ENCODE measurements at regions not wholly inside any gene's neighbourhood (a gene's known extent, or its start where the extent isn't known, plus 50 kb on each side); places are given as distances from the start of the nearest gene placed in this dataset.
"Not testable (repeated sequence)": the region's sequence is repeated elsewhere in the genome, so short reads cannot be mapped to it uniquely, and the experiment has no call there.

DNA sequence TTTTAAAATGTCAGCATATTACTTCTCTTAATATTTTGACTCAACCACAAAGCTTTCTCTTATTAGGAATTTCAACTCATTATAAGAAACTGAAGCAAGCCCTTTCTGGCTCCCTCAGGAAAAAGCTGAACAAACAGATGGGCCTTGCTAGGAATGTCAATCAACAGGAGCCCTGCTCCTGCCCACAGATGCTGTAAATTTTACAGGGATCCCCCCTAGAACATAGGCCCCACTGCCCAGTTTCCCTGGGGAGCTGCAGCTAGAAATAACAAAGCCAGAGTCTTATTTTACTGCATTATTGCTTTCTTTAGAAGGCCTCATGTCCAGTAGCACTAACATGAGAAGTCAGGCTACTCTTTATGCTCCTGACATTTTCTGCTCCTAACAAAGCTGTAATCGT lies 103.8 kb downstream of the PCSK1 start:
- no peaks in the 10 kb centered on the region for H3K9me3 Mint-ChIP-seq
- no peaks in the 10 kb centered on the region for H3K36me3 Mint-ChIP-seq (ENCODE audit: low read depth)
- no peak overlapping the region for H3K27ac Mint-ChIP-seq
- H3K4me1 Mint-ChIP-seq (ENCODE audit: low read depth) = peaks cover 16% of the 10 kb centered on the region
- no peak overlapping the region for H3K4me3 Mint-ChIP-seq
- H3K27me3 Mint-ChIP-seq = peaks cover 47% of the 10 kb centered on the region
- no peak for DNase-seq

DNA sequence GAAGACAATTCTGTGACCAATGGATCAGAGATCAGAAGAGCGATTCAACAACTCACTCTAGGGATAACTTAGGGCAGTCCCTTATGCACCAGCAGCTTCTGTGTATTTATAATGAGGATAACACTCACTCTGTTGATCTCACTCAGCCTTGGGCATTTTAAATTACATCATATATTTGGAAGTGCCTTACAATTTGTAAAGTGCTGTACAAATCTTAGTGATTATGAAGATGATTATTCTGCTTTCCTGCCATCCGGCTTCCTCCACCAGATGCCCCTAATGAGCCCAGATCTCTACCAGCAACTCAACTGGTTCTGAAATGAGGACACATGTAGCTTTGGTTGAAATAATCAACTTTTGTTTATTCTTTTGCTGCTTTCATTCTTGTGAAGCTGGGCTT lies 105.3 kb downstream of the PCSK1 start:
- Mint-ChIP-seq H3K27ac (no peak overlapping the region), H3K4me3 (no peak overlapping the region), H3K4me1 (ENCODE audit: low read depth) (peaks cover 16% of the 10 kb centered on the region), H3K36me3 (ENCODE audit: low read depth) (no peaks in the 10 kb centered on the region), H3K9me3 (no peaks in the 10 kb centered on the region), H3K27me3 (peaks cover 39% of the 10 kb centered on the region)
- DNase-seq = no peak

DNA sequence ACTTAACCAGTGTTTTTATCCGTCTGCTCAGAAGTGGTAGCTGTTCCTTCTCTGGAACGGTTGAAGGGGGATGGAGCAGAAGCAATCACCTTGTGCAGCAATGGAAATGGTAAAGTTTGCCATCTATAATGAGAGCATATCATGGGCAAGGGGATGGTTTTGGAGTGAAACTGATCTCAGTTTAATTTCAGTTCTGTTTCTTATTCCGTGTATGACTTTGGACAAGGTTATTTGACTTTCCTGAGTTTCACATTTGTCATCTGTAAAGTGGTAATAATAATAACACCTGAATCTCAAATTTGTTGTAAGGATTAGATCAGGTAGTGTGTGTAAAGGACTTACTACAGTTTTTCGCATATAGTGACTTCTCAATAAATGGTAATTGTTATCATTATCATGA lies 106.1 kb downstream of the PCSK1 start:
- no peaks in the 10 kb centered on the region for H3K9me3 Mint-ChIP-seq
- no peaks in the 10 kb centered on the region for H3K36me3 Mint-ChIP-seq (ENCODE audit: low read depth)
- no peak overlapping the region for H3K4me3 Mint-ChIP-seq
- peaks cover 16% of the 10 kb centered on the region for H3K4me1 Mint-ChIP-seq (ENCODE audit: low read depth)
- peaks cover 34% of the 10 kb centered on the region for H3K27me3 Mint-ChIP-seq
- DNase-seq = no peak
- H3K27ac Mint-ChIP-seq = no peak overlapping the region

DNA sequence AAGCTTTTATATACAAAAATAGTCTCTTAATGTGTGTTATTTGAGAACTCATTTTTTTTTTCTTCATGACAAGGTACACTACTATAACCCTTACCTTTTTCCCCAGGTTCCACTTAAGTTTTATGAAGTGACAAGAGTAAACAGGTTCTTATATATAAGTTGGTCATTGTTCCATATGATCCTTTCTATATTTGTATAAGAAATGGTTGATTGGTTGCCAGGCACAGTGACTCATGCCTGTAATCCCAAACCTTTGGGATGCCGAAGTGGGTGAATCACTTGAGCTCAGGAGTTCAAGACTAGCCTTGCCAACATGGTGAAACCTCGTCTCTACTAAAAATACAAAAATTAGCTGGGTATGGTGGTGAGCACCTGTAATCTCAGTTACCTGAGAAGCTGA lies 108.3 kb downstream of the PCSK1 start:
- peaks cover 19% of the 10 kb centered on the region for H3K27me3 Mint-ChIP-seq
- H3K27ac Mint-ChIP-seq = no peak overlapping the region
- no peaks in the 10 kb centered on the region for H3K36me3 Mint-ChIP-seq (ENCODE audit: low read depth)
- H3K4me3 Mint-ChIP-seq = no peak overlapping the region
- peaks cover 2% of the 10 kb centered on the region for H3K4me1 Mint-ChIP-seq (ENCODE audit: low read depth)
- DNase-seq = no peak
- H3K9me3 Mint-ChIP-seq = no peaks in the 10 kb centered on the region

DNA sequence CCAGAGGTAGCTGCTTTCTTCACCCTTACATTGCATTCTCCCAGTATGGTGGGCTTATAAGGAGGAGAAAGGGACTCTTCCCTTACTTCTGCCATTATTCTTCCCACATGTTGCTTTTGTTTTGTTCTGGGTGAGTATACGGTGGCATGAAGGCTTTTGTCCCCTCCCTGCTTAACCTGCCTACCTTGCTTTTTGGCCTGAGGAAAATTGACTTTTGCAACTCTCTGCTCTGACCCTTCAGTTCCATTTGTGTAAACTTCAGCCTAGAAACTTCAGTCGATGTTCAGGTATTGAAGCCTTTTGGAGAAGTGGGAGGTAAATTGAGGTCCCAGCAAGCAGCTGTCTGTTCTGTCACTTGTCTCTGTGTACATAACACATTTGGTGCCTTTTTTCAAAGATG lies 110.2 kb downstream of the PCSK1 start:
- Mint-ChIP-seq H3K27ac (no peak overlapping the region), H3K36me3 (ENCODE audit: low read depth) (no peaks in the 10 kb centered on the region), H3K9me3 (no peaks in the 10 kb centered on the region), H3K27me3 (peaks cover 17% of the 10 kb centered on the region), H3K4me1 (ENCODE audit: low read depth) (no peaks in the 10 kb centered on the region), H3K4me3 (no peak overlapping the region)
- DNase-seq = no peak

DNA sequence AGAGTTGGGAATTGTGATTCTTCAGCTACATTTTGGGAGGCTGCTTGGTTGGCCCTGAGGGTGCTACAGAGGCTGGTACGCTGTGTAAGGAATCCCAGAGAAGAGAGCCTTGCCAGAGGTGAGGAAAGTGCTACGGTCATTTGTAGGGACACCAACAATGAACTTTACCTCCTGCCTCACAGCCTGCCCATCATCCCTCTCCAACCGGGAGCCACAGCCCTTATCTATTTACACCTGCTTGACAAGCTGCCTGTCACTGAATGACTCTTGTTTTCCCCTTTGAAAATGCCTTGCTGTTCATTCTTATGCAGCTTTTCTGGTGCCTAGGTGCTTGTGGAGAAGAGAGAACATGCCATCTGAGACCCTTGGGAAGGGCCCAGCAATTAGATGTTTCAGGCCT lies 110.8 kb downstream of the PCSK1 start:
- no peak overlapping the region for H3K27ac Mint-ChIP-seq
- no peak for DNase-seq
- H3K27me3 Mint-ChIP-seq = peaks cover 10% of the 10 kb centered on the region
- H3K36me3 Mint-ChIP-seq (ENCODE audit: low read depth) = no peaks in the 10 kb centered on the region
- no peak overlapping the region for H3K4me3 Mint-ChIP-seq
- no peaks in the 10 kb centered on the region for H3K9me3 Mint-ChIP-seq
- H3K4me1 Mint-ChIP-seq (ENCODE audit: low read depth) = no peaks in the 10 kb centered on the region

DNA sequence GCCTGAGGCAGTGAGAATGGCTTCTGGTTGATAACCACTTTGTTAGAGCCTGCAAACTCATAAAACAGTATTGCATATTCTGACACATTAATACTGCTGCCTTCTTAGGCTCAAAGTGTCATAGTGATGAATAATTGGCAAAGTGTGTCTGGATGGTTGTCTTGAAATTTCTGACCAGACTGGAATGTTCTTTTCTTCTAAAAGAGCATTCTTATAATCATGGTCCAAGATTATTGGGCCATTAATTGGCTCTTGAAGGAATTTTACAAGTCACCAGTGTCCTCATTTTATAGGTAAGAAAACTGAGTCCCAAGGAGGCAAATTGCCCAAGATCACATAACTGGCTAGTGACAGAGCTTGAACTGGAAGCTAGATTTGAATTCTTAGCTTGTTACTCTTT lies 111.7 kb downstream of the PCSK1 start:
- H3K4me3 Mint-ChIP-seq = no peak overlapping the region
- no peaks in the 10 kb centered on the region for H3K9me3 Mint-ChIP-seq
- H3K36me3 Mint-ChIP-seq (ENCODE audit: low read depth) = no peaks in the 10 kb centered on the region
- DNase-seq = no peak
- H3K27me3 Mint-ChIP-seq = peaks cover 6% of the 10 kb centered on the region
- no peak overlapping the region for H3K27ac Mint-ChIP-seq
- H3K4me1 Mint-ChIP-seq (ENCODE audit: low read depth) = no peaks in the 10 kb centered on the region

DNA sequence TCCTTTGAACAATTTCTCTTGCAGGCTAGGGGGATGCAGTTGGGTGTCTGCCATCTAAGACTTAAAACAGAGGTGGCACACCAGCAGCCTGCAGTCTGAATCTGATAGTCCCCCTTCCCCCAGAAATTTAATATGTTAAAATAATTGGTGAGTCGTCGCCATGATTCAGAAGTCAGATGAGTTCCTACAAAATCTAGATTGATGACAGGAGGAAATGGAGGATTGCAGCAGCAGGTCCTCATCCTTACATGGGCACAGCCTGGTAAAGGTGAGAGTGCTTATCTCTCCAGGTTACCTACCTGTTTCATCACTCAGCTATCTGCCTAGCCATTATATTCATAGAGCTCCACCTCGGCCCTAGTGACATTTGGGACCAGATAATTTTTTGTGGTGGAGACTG lies 112.3 kb downstream of the PCSK1 start:
- H3K4me3 Mint-ChIP-seq = no peak overlapping the region
- no peak overlapping the region for H3K27ac Mint-ChIP-seq
- H3K36me3 Mint-ChIP-seq (ENCODE audit: low read depth) = no peaks in the 10 kb centered on the region
- no peaks in the 10 kb centered on the region for H3K4me1 Mint-ChIP-seq (ENCODE audit: low read depth)
- DNase-seq = no peak
- H3K9me3 Mint-ChIP-seq = no peaks in the 10 kb centered on the region
- H3K27me3 Mint-ChIP-seq = peaks cover 2% of the 10 kb centered on the region

DNA sequence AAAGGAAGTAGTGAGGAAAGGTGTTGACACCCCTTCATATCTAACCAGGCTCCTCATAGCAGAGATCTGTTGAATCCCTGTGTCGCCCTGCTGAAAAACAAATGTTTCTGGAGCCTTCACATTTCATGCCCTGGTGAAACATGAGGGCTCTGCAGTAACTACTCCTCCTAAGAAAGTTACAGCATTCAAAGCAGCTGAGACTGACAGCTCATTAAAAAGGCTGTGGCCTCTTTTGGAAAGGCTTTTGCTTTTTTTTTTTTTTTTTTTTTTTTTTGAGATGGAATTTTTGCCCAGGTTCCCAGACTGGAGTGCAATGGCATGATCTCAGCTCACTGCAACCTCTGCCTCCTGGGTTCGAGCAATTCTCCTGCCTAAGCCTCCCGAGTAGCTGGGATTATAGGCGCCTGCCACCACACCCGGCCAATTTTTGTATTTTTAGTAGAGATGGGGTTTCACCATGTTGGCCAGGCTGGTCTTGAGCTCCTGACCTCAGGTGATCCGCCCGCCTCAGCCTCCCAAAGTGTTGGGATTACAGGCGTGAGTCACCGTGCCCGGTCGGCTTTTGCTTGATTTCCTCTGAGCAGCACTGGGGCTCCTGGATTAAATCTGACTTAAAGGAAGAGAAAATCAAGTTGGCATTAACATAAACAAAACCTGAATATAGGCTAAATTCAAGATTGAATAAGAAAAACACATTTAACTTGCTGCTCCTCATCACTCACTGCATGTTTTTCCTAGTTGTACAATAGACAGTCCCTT lies 112.9 kb downstream of the PCSK1 start:
- not testable (repeated sequence) for H3K27ac Mint-ChIP-seq; H3K27me3 Mint-ChIP-seq; H3K4me1 Mint-ChIP-seq (ENCODE audit: low read depth); H3K9me3 Mint-ChIP-seq; DNase-seq; H3K36me3 Mint-ChIP-seq (ENCODE audit: low read depth); H3K4me3 Mint-ChIP-seq

DNA sequence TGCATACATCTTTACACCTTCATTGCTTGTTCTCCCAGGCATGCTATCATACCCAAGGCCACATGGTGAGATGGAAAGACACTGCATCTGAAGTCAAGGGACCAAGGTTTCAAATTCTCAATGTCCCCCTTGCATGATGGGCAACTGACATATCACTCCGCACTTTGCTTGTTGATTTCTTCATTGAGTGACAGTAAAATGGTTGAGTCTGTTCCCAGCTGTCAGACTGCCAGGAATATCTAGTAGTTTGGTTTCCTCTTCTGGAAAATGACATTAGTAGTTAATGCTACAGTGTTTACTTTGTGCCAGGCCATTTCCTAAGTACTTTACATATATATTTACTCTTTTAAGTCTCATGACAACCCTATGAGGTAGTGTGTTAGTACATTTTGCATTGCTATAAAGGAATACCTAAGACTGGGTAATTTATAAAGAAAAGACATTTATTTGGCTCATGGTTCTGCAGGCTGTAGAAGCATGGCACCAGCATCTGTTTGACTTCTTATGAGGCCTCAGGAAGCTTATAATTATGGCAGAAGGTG lies 114.4 kb downstream of the PCSK1 start:
- H3K4me3 Mint-ChIP-seq = no peak overlapping the region
- no peak overlapping the region for H3K27ac Mint-ChIP-seq
- DNase-seq = no peak
- H3K9me3 Mint-ChIP-seq = no peaks in the 10 kb centered on the region
- no peaks in the 10 kb centered on the region for H3K4me1 Mint-ChIP-seq (ENCODE audit: low read depth)
- no peaks in the 10 kb centered on the region for H3K36me3 Mint-ChIP-seq (ENCODE audit: low read depth)
- peaks cover 10% of the 10 kb centered on the region for H3K27me3 Mint-ChIP-seq

DNA sequence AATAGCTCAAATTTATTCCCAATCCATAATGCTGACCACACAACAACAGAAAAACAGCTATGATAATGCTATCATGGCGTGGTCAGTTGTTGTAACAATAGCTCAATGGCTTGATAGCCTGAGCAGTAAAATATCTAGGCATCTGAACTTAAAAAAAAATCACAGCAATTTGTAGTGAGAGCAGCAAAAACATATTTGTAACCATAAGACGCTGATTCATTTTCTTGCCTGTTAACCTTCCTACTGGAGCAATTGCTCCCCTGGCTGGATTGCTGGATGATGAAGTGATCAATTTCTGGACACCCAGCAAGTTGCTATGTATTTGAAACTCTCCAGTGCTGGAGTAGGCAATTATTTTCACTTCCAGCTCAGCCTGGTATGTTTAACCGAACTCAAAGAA lies 115.1 kb downstream of the PCSK1 start:
- DNase-seq = no peak
- H3K27ac Mint-ChIP-seq = no peak overlapping the region
- H3K4me1 Mint-ChIP-seq (ENCODE audit: low read depth) = no peaks in the 10 kb centered on the region
- no peaks in the 10 kb centered on the region for H3K36me3 Mint-ChIP-seq (ENCODE audit: low read depth)
- H3K27me3 Mint-ChIP-seq = peaks cover 10% of the 10 kb centered on the region
- no peak overlapping the region for H3K4me3 Mint-ChIP-seq
- H3K9me3 Mint-ChIP-seq = no peaks in the 10 kb centered on the region

DNA sequence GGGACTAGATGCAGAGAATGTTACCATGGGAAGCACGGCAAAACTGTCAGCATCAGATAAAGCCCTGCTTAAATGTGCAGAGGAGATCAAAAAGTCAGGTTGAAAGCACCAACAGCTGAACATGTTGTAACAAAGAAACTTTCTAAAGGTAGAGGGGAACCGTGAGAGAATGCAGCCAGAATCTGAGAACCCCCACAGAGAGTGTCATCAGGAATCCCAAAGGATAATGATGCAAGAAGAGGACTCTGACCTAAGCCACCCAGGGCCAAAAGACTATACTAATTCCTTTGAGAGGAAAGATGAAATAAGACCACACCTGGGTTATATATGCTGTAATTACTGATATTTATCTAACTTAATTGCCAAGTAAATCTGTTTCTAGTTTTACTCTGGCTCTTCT lies 116.6 kb downstream of the PCSK1 start:
- no peaks in the 10 kb centered on the region for H3K4me1 Mint-ChIP-seq (ENCODE audit: low read depth)
- H3K36me3 Mint-ChIP-seq (ENCODE audit: low read depth) = no peaks in the 10 kb centered on the region
- H3K9me3 Mint-ChIP-seq = no peaks in the 10 kb centered on the region

DNA sequence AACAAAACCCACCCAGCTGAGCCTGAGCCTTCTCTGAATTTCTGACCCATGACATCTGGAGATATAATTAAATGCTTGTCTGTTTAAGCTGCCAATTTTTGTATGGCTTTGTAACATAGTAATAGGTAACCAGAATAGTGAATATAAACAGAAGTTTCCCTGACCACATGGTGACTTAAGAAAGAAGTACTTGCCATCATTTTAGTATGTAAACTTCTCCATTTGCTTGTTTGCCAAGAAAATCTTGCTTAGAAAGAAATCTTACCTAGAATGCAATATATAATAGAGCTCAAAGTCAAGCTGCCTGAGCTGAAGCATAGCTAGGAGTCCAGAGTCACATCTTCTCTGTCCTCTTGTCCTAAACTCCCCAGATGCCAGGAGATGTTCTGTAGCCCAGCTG lies 117.0 kb downstream of the PCSK1 start:
- no peak for DNase-seq
- H3K27me3 Mint-ChIP-seq = peaks cover 22% of the 10 kb centered on the region
- no peak overlapping the region for H3K27ac Mint-ChIP-seq
- H3K4me1 Mint-ChIP-seq (ENCODE audit: low read depth) = no peaks in the 10 kb centered on the region
- no peak overlapping the region for H3K4me3 Mint-ChIP-seq
- H3K9me3 Mint-ChIP-seq = peaks cover 3% of the 10 kb centered on the region
- H3K36me3 Mint-ChIP-seq (ENCODE audit: low read depth) = no peaks in the 10 kb centered on the region

More for the DNA sequence above, 116.6 kb downstream of the PCSK1 start:
- H3K27me3 Mint-ChIP-seq = peaks cover 19% of the 10 kb centered on the region
- H3K27ac Mint-ChIP-seq = no peak overlapping the region
- DNase-seq = no peak
- no peak overlapping the region for H3K4me3 Mint-ChIP-seq

DNA sequence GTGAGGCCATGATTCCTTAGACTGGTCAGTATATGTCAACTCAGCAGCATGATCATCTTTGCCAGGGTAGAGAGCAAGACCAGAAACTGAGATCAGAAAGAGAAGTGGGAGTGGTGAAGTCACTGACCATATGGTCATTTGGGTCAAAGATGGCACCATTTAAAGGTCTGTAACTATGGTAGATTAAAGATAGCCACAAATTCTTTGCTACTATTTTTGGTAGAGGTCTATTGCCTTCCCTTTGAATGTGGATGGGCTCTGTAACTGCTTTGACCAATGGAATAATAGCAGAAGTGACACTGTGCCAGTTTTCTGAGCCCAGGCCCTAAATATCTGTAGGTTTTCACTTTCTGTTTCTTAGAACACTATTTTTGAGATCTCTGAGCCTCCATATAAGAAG lies 117.6 kb downstream of the PCSK1 start:
- H3K4me1 Mint-ChIP-seq (ENCODE audit: low read depth) = no peaks in the 10 kb centered on the region
- H3K27me3 Mint-ChIP-seq = peaks cover 25% of the 10 kb centered on the region
- peaks cover 5% of the 10 kb centered on the region for H3K9me3 Mint-ChIP-seq
- no peaks in the 10 kb centered on the region for H3K36me3 Mint-ChIP-seq (ENCODE audit: low read depth)
- no peak for DNase-seq
- H3K27ac Mint-ChIP-seq = no peak overlapping the region
- H3K4me3 Mint-ChIP-seq = no peak overlapping the region

DNA sequence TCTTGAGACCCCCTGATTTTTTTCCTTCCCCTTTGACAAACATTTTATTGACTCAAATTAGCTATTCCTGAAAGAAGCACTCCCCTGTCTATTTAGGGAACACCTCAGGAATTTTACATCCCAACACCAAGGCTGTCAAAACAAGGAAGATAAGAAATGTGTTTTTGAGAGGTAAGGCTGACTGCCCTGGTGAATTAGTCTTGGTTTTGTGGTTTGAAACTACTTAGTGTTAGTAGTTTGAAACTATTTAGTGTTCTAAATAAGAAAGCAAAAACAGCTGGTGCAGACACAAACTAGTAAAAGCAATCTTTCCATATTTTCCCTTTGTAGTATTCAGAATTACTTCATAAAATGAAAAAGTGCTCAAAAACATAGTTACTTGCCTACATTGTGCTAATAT lies 120.7 kb downstream of the PCSK1 start:
- peaks cover 37% of the 10 kb centered on the region for H3K27me3 Mint-ChIP-seq
- no peaks in the 10 kb centered on the region for H3K36me3 Mint-ChIP-seq (ENCODE audit: low read depth)
- no peak overlapping the region for H3K4me3 Mint-ChIP-seq
- no peak overlapping the region for H3K27ac Mint-ChIP-seq
- peaks cover 5% of the 10 kb centered on the region for H3K9me3 Mint-ChIP-seq
- no peaks in the 10 kb centered on the region for H3K4me1 Mint-ChIP-seq (ENCODE audit: low read depth)
- DNase-seq = no peak

DNA sequence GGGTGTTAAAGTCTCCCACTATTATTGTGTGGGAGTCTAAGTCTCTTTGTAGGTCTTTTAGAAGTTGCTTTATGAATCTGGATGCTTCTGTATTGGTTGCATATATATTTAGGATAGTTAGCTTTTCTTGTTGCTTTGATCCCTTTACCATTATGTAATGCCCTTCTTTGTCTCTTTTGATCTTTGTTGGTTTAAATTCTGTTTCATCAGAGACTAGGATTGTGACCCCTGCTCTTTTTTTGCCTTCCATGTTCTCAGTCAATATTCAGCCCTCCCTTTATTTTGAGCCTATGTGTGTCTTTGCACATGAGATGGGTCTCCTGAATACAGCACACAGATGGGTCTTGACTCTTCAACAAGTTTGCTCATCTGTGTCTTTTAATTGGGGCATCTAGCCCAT lies 126.0 kb downstream of the PCSK1 start:
- H3K4me1 Mint-ChIP-seq (ENCODE audit: low read depth) = not testable (repeated sequence)

More for the DNA sequence above, 126.0 kb downstream of the PCSK1 start:
- not testable (repeated sequence) for H3K27ac Mint-ChIP-seq; DNase-seq; H3K4me3 Mint-ChIP-seq; H3K36me3 Mint-ChIP-seq (ENCODE audit: low read depth)
- Mint-ChIP-seq H3K27me3 (peaks cover 20% of the 10 kb centered on the region), H3K9me3 (peaks cover 18% of the 10 kb centered on the region)

Data from activated T-cell treated with anti-CD3 and anti-CD28 coated beads, Interleukin-2, amount 50 U/mL, for 24 hours (primary cell).